Choroid plexus epithelial cell (primary cell): ENCODE measurements at regions not wholly inside any gene's neighbourhood (a gene's known extent, or its start where the extent isn't known, plus 50 kb on each side); places are given as distances from the start of the nearest gene placed in this dataset.

ENCODE experiments used
- DNase-seq: peaks from one replicate; pipeline ENCODE4 v3.0.0-alpha.2; 2010; ENCODE audit warnings: low read depth
- H3K4me3 ChIP-seq: 2 replicates; pipeline ENCODE4 v1.5.1; 2011; ENCODE audit warnings: low read depth, mild to moderate bottlenecking, control low read depth, low read length, moderate library complexity
- TF ChIP-seq, protein P1 (sequence below): conservative IDR thresholded peaks from 2 replicates; pipeline ENCODE4 v1.5.1; 2011; ENCODE audit warnings: low read depth, mild to moderate bottlenecking, control low read depth, inconsistent platforms, low read length, moderate library complexity

DNA sequence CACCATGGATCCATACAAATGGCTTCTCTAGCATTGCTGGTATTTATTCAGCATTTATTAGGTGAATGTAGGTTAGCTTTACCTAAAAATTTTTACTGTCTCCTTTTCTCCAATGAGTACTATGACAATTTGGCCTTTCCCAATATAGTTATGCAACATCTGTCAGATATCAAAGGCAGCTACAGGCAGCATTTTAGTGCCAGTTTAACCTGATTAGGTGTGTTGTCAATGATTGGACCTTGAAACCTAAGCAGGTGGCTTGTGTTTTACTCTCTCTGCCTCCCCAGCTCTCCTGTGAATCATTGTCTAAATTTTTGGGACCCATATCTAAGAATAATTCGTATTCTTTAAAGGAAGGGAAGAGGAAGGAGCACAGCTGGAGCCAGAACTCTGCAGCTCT, 228.9 kb downstream of the KBTBD8 start:
- H3K4me3 ChIP-seq: no peak overlapping the region
- no peak for DNase-seq
- TF ChIP-seq, protein P1, sequence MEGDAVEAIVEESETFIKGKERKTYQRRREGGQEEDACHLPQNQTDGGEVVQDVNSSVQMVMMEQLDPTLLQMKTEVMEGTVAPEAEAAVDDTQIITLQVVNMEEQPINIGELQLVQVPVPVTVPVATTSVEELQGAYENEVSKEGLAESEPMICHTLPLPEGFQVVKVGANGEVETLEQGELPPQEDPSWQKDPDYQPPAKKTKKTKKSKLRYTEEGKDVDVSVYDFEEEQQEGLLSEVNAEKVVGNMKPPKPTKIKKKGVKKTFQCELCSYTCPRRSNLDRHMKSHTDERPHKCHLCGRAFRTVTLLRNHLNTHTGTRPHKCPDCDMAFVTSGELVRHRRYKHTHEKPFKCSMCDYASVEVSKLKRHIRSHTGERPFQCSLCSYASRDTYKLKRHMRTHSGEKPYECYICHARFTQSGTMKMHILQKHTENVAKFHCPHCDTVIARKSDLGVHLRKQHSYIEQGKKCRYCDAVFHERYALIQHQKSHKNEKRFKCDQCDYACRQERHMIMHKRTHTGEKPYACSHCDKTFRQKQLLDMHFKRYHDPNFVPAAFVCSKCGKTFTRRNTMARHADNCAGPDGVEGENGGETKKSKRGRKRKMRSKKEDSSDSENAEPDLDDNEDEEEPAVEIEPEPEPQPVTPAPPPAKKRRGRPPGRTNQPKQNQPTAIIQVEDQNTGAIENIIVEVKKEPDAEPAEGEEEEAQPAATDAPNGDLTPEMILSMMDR: no peak

DNA sequence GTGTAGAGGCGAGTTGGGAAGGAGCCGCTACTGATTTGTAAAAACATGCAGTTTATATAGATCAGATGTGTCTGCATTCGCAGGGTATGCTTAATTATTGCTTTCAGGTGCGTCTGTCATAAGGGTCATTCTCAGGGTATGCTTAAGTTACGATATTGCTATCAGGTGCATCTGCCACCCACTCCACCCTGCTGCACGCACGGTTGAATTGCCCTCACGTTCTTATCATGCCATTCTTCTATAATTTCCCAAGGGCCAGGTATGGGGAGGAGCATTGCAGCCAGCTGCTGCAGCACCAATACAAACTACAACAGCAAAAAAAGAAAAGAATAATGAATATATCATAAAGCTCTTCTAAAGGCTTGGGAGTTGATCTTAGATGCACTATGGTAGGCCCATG, 230.0 kb downstream of the KBTBD8 start:
- TF ChIP-seq, protein P1: no peak
- H3K4me3 ChIP-seq: no peak overlapping the region
- DNase-seq: no peak

DNA sequence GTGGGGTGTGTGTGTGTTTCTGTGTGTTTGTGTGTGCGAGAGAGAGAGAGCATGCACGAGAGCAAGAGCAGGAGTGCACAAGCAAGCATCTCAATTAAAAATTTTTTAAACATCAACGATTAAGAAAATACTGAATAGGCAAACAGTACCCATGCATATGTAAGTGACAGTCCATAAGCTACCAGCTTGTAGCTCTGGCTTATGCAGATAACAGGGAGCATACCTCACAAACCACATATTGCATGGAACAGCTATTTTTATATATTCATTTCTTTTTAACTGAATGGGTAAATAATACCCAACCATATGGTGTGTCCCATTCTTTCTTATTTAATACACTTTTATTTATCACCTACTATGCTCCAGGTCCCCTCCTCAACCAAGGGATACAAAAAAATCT, 234.5 kb downstream of the KBTBD8 start:
- no peak for DNase-seq
- no peak overlapping the region for H3K4me3 ChIP-seq
- TF ChIP-seq, protein P1: no peak

DNA sequence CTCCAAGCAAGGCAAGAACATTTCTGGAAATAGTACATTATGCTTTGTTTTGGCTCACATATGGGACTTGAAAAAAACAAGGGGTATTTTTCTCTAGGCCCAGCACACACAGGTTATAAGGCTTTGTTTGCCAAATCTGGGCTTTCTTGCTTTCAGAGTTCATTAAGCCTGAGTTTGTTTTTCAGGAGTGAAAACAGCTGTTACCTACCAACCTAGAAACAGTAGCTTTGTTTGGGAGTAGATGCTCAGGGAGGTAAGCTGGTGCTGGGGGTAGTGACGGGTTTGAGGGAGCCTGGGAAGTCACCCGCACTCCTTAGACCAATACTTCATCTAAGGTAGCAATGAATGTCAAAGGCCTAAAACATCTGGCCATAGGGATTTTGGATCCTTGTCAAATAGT, 241.2 kb downstream of the KBTBD8 start:
- H3K4me3 ChIP-seq: no peak overlapping the region
- no peak for DNase-seq
- TF ChIP-seq, protein P1: no peak

DNA sequence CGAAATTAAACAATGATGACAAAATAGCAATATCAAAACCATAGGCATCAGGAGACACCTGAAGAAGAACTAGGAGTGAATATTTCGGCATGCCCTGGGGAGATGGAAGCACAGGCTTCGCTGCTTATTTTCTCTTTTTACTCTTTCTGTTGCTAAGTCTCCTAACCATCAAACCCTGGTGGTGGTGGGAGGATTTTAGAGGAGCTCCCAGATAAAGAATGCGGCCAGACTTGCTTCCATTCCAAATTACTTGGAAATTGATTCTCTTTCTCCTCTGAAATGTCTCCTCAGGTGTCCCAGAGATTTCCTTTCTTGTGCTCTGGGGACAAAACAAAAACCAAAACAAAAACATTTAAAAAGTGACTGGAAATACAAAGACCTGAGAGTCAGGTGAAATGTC, 243.0 kb downstream of the KBTBD8 start:
- DNase-seq: no peak
- H3K4me3 ChIP-seq: no peak overlapping the region
- TF ChIP-seq, protein P1: no peak

DNA sequence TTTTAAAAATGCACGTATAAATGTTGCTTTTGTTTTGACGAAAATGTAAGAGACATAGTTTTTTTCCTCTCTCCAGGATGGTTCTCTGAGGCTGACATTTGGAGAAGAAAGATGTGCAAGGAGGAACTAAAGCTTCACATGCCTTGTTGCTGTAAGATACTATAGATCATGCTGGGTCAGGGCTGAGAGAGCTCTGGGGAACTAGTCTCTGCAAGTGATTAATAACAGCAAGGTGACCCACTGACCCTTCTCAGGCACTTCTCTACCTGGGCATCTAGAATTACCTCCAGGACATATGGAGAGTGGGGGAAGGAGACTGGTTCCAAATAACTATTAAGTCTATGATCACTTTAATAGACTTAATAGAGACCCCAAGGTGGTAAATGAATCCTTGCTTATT, 246.0 kb downstream of the KBTBD8 start:
- DNase-seq: no peak
- TF ChIP-seq, protein P1: no peak
- no peak overlapping the region for H3K4me3 ChIP-seq

DNA sequence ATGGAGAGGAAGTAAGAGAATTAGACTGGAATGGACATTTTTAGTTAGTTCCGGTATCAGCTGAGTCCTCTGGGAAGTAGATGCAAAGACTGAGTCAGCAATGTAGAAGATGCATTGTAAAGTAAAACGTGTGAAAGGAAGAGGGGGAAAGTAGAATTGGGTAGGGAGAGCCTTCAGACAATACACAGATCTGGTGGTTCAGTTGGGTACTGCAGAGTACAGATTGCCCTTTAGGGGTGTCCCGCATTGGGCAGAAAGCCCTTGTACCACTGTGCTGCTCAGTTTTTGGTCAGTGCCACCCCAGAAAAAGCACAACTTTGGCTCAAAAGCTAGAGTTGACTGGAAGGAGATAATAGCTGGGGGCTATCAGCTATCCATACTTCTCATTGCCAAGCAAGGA, 247.4 kb downstream of the KBTBD8 start:
- TF ChIP-seq, protein P1: no peak

More for the DNA sequence above, 247.4 kb downstream of the KBTBD8 start:
- DNase-seq: no peak
- H3K4me3 ChIP-seq: no peak overlapping the region
